HepG2 (cell line): ENCODE measurements at regions not wholly inside any gene's neighbourhood (a gene's known extent, or its start where the extent isn't known, plus 50 kb on each side); places are given as distances from the start of the nearest gene placed in this dataset.

ENCODE experiments used
- ATAC-seq: fragments of 200-7000 bp; cut with Tn5 transposase; 3 replicates; pipeline ENCODE4 v1.9.1; 2020; ENCODE audit warnings: mild to moderate bottlenecking, moderate library complexity
- BruUV-seq: library from RNA; stranded (reverse); fragments of 400-500 nt; replicated peaks from 2 replicates; lab custom pipeline; 2021; lab: Mats Ljungman, UMichigan
- CTCF ChIA-PET: fragments of 300-600 bp; formaldehyde crosslinking; extraction: SDS; loops from one replicate; lab custom pipeline; 2021; ENCODE audit warnings: low total read pairs, inconsistent platforms, low intra/inter-chr PET ratio; lab: Yijun Ruan, JAX
- POLR2A ChIA-PET: fragments of 350-600 bp; sonication (Branson Sonifier 250); formaldehyde crosslinking; loops from one replicate; lab custom pipeline; 2020; ENCODE audit warnings: antibody characterized with exemption, inconsistent platforms; lab: Yijun Ruan, JAX
- DNase-seq: peaks from one replicate; pipeline ENCODE4 v3.0.0-alpha.2; 2015; ENCODE audit warnings: low spot score
- FAIRE-seq: peaks from 3 replicates; lab custom pipeline; 2011; peaks lifted over from hg19 to GRCh38; lab: Jason Lieb, UNC
- H2AFZ ChIP-seq: one replicate; pipeline ENCODE4 v1.6.1; 2011; ENCODE audit warnings: low read length, inconsistent platforms
- H3K27ac ChIP-seq: fragments of 300-600 bp; 3 replicates; pipeline ENCODE4 v1.8.0; 2011; ENCODE audit warnings: mixed run types, mild to moderate bottlenecking, mixed read lengths, low read length, inconsistent platforms; ENCODE audit not compliant: insufficient read depth; ENCODE audit errors: extremely low read length
- H3K27me3 ChIP-seq, 2 experiments: fragments of 200-600 bp in 1 of 2; 2 replicates in 1 of 2; 3 replicates in 1 of 2; pipeline versions ENCODE4 v1.6.0 to v1.8.0; 2011; ENCODE audit warnings: low read length in 2 of 2, mild to moderate bottlenecking in 2 of 2, moderate library complexity in 2 of 2, inconsistent platforms in 1 of 2; ENCODE audit not compliant: insufficient read depth in 2 of 2, control insufficient read depth in 1 of 2
- H3K36me3 ChIP-seq, 2 experiments: fragments of 200-600 bp in 1 of 2; replicated peaks in 1 of 2; 2 replicates in 1 of 2; 3 replicates in 1 of 2; pipeline versions ENCODE4 v1.5.1 to v1.8.0; 2011; ENCODE audit warnings: low read length in 2 of 2, inconsistent platforms in 1 of 2; ENCODE audit not compliant: insufficient read depth in 2 of 2, control insufficient read depth in 1 of 2
- H3K4me1 ChIP-seq: 2 replicates; pipeline ENCODE4 v1.5.1; 2012; ENCODE audit warnings: low read length, inconsistent platforms; ENCODE audit not compliant: insufficient read depth
- H3K4me2 ChIP-seq: 2 replicates; pipeline ENCODE4 v1.6.0; 2011; ENCODE audit warnings: low read depth, low read length, inconsistent platforms
- H3K4me3 ChIP-seq, 3 experiments: fragments of 200-600 bp in 1 of 3; sonication (generic), shearing (Covaris generic) in 1 of 3; replicated peaks in 1 of 3; 2 replicates each; pipeline ENCODE4 v1.5.1; 2011 to 2016; ENCODE audit warnings: low read length in 3 of 3, inconsistent platforms in 2 of 3, low read depth in 2 of 3, mild to moderate bottlenecking in 2 of 3, control low read depth in 1 of 3, mixed read lengths in 1 of 3; ENCODE audit not compliant: insufficient read depth in 1 of 3
- H3K79me2 ChIP-seq: one replicate; pipeline ENCODE4 v1.6.1; 2011; ENCODE audit warnings: low read length, inconsistent platforms; ENCODE audit not compliant: insufficient read depth
- H3K9ac ChIP-seq: 2 replicates; pipeline ENCODE4 v1.6.0; 2011; ENCODE audit warnings: mild to moderate bottlenecking, low read depth, low read length, inconsistent platforms; ENCODE audit not compliant: insufficient read depth
- H3K9me3 ChIP-seq: 2 replicates; pipeline ENCODE4 v1.5.1; 2012; ENCODE audit warnings: mild to moderate bottlenecking, low read length
- H4K20me1 ChIP-seq: 2 replicates; pipeline ENCODE4 v1.6.0; 2011; ENCODE audit warnings: inconsistent platforms, mild to moderate bottlenecking, low read length, moderate library complexity; ENCODE audit not compliant: insufficient read depth
- CENPBD1 ChIP-seq: sonication (generic); formaldehyde crosslinking; IDR thresholded peaks from 2 replicates; pipeline ENCODE4 v1.8.0; 2022; ENCODE audit warnings: missing genetic modification reagents, low read depth, mild to moderate bottlenecking, borderline replicate concordance
- PHF5A ChIP-seq: IDR thresholded peaks from one replicate; pipeline ENCODE4 v1.6.1; 2018; ENCODE audit warnings: low read depth, missing genetic modification reagents; ENCODE audit not compliant: unreplicated experiment
- PHF8 ChIP-seq: sonication (generic); formaldehyde crosslinking; IDR thresholded peaks from 2 replicates; pipeline ENCODE4 v1.5.0; 2020; ENCODE audit warnings: missing genetic modification reagents
- RFX1 ChIP-seq: fragments of 450-650 bp; IDR thresholded peaks from 2 replicates; pipeline ENCODE4 v1.6.1; 2017
- ZFAT ChIP-seq: sonication (generic); formaldehyde crosslinking; conservative IDR thresholded peaks from 2 replicates; pipeline ENCODE4 v1.8.1; 2023; ENCODE audit warnings: missing genetic modification reagents, inconsistent platforms
- ZNF121 ChIP-seq: sonication (generic); formaldehyde crosslinking; IDR thresholded peaks from 2 replicates; pipeline ENCODE4 v1.5.0; 2020; ENCODE audit warnings: mild to moderate bottlenecking, missing genetic modification reagents
- ZNF280D ChIP-seq: sonication (generic); formaldehyde crosslinking; IDR thresholded peaks from 2 replicates; pipeline ENCODE4 v1.5.1; 2020; ENCODE audit warnings: mild to moderate bottlenecking, missing genetic modification reagents
- ZNF292 ChIP-seq: sonication (generic); formaldehyde crosslinking; IDR thresholded peaks from 2 replicates; pipeline ENCODE4 v1.8.1; 2022; ENCODE audit warnings: mild to moderate bottlenecking, low read depth, missing genetic modification reagents, borderline replicate concordance
- ZNF441 ChIP-seq: sonication (generic); formaldehyde crosslinking; IDR thresholded peaks from 2 replicates; pipeline ENCODE4 v1.7.0; 2021; ENCODE audit warnings: missing genetic modification reagents, borderline replicate concordance
- WGBS: methylation state at CpG from one replicate; pipeline ENCODE4 v1.1.6; 2017; ENCODE audit warnings: low lambda C conversion rate; 5-methylcytosine and 5-hydroxymethylcytosine counted together
- in situ Hi-C: cut with HindIII; loops from 2 replicates; pipeline ENCODE4 v1.10.0; 2017; ENCODE audit warnings: low pct_unique_long_range_greater_than_20kb; ENCODE audit not compliant: extremely low pct_ligation_motif_present
- intact Hi-C: fragments of 100-400 bp; cut with micrococcal nuclease; formaldehyde crosslinking; loops from one replicate; pipeline ENCODE4 v1.10.0; 2022; ENCODE audit not compliant: unreplicated experiment
- TF ChIP-seq, protein P1 (sequence below): sonication (generic); formaldehyde crosslinking; IDR thresholded peaks from 2 replicates; pipeline ENCODE4 v1.4.0; 2020; ENCODE audit warnings: missing genetic modification reagents, mild to moderate bottlenecking, borderline replicate concordance
- TF ChIP-seq, protein P2 (sequence below): sonication (generic); formaldehyde crosslinking; IDR thresholded peaks from 2 replicates; pipeline ENCODE4 v1.5.0; 2020; ENCODE audit warnings: mild to moderate bottlenecking, missing genetic modification reagents, borderline replicate concordance

DNA sequence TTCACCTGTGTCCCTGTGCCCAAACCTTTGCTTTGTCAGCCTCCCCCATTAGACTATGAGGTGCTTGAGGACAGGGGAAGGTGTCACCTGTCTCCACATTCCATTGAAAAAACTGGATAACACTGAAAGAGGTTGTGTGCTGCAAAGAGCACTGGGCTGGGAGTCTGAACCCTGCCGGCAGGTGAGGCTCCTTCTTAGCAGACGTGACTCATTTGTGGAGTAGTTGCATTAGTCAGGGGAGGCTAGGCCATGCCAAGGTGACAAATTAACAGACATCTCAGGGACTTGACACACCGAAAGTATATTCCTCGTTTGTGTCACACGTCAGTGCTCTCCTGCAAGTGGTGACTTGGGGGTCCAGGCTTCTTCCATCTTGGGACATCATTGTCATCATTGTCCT lies 95.9 kb upstream of the STX18 start:
- intact Hi-C loops, result no loop called here
- no peaks in the 10 kb centered on the region for H3K36me3 ChIP-seq
- no peaks in the 10 kb centered on the region; a peak in 1 of 5 replicates for H3K27me3 ChIP-seq
- 88% methylated on average over 5 of the region's 5 CpGs for WGBS
- POLR2A ChIA-PET, result no interaction called here
- CTCF ChIA-PET, result no interaction called here
- FAIRE-seq (no peak), DNase-seq (no peak), ATAC-seq (no peak)
- no TSS peak for BruUV-seq
- H3K4me3 ChIP-seq, result no peak overlapping the region
- in situ Hi-C loops, result no loop called here
- no peak overlapping the region for H3K4me2 ChIP-seq
- no peaks in the 10 kb centered on the region for H3K9me3 ChIP-seq
- no peaks in the 10 kb centered on the region for H4K20me1 ChIP-seq
- peaks cover 29% of the 10 kb centered on the region for H3K4me1 ChIP-seq
- H2AFZ ChIP-seq, result no peak overlapping the region
- H3K79me2 ChIP-seq, result no peaks in the 10 kb centered on the region
- H3K27ac ChIP-seq, result no peak overlapping the region
- H3K9ac ChIP-seq, result no peak overlapping the region
- TF ChIP-seq CENPBD1 (CRISPR knock-in tag) (no peak), RFX1 (no peak), PHF5A (CRISPR knock-in tag) (no peak), ZFAT (CRISPR knock-in tag) (no peak), ZNF292 (CRISPR knock-in tag) (no peak), ZNF441 (no peak), PHF8 (CRISPR knock-in tag) (no peak), ZNF280D (no peak), ZNF121 (CRISPR knock-in tag) (no peak)
- TF ChIP-seq, protein P1, sequence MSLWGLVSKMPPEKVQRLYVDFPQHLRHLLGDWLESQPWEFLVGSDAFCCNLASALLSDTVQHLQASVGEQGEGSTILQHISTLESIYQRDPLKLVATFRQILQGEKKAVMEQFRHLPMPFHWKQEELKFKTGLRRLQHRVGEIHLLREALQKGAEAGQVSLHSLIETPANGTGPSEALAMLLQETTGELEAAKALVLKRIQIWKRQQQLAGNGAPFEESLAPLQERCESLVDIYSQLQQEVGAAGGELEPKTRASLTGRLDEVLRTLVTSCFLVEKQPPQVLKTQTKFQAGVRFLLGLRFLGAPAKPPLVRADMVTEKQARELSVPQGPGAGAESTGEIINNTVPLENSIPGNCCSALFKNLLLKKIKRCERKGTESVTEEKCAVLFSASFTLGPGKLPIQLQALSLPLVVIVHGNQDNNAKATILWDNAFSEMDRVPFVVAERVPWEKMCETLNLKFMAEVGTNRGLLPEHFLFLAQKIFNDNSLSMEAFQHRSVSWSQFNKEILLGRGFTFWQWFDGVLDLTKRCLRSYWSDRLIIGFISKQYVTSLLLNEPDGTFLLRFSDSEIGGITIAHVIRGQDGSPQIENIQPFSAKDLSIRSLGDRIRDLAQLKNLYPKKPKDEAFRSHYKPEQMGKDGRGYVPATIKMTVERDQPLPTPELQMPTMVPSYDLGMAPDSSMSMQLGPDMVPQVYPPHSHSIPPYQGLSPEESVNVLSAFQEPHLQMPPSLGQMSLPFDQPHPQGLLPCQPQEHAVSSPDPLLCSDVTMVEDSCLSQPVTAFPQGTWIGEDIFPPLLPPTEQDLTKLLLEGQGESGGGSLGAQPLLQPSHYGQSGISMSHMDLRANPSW (CRISPR knock-in tag), result no peak
- TF ChIP-seq, protein P2, sequence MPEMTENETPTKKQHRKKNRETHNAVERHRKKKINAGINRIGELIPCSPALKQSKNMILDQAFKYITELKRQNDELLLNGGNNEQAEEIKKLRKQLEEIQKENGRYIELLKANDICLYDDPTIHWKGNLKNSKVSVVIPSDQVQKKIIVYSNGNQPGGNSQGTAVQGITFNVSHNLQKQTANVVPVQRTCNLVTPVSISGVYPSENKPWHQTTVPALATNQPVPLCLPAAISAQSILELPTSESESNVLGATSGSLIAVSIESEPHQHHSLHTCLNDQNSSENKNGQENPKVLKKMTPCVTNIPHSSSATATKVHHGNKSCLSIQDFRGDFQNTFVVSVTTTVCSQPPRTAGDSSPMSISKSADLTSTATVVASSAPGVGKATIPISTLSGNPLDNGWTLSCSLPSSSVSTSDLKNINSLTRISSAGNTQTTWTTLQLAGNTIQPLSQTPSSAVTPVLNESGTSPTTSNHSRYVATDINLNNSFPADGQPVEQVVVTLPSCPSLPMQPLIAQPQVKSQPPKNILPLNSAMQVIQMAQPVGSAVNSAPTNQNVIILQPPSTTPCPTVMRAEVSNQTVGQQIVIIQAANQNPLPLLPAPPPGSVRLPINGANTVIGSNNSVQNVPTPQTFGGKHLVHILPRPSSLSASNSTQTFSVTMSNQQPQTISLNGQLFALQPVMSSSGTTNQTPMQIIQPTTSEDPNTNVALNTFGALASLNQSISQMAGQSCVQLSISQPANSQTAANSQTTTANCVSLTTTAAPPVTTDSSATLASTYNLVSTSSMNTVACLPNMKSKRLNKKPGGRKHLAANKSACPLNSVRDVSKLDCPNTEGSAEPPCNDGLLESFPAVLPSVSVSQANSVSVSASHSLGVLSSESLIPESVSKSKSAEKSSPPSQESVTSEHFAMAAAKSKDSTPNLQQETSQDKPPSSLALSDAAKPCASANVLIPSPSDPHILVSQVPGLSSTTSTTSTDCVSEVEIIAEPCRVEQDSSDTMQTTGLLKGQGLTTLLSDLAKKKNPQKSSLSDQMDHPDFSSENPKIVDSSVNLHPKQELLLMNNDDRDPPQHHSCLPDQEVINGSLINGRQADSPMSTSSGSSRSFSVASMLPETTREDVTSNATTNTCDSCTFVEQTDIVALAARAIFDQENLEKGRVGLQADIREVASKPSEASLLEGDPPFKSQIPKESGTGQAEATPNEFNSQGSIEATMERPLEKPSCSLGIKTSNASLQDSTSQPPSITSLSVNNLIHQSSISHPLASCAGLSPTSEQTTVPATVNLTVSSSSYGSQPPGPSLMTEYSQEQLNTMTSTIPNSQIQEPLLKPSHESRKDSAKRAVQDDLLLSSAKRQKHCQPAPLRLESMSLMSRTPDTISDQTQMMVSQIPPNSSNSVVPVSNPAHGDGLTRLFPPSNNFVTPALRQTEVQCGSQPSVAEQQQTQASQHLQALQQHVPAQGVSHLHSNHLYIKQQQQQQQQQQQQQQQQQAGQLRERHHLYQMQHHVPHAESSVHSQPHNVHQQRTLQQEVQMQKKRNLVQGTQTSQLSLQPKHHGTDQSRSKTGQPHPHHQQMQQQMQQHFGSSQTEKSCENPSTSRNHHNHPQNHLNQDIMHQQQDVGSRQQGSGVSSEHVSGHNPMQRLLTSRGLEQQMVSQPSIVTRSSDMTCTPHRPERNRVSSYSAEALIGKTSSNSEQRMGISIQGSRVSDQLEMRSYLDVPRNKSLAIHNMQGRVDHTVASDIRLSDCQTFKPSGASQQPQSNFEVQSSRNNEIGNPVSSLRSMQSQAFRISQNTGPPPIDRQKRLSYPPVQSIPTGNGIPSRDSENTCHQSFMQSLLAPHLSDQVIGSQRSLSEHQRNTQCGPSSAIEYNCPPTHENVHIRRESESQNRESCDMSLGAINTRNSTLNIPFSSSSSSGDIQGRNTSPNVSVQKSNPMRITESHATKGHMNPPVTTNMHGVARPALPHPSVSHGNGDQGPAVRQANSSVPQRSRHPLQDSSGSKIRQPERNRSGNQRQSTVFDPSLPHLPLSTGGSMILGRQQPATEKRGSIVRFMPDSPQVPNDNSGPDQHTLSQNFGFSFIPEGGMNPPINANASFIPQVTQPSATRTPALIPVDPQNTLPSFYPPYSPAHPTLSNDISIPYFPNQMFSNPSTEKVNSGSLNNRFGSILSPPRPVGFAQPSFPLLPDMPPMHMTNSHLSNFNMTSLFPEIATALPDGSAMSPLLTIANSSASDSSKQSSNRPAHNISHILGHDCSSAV (CRISPR knock-in tag), result no peak
